Thoracic aorta (tissue), 2 donors: ENCODE measurements at regions not wholly inside any gene's neighbourhood (a gene's known extent, or its start where the extent isn't known, plus 50 kb on each side); places are given as distances from the start of the nearest gene placed in this dataset.

ENCODE experiments used
- ATAC-seq: fragments of 150-250 bp; one replicate; pipeline ENCODE4 v1.8.0; 2017; ENCODE audit warnings: low read depth; ENCODE audit not compliant: insufficient number of reproducible peaks, low FRiP score
- DNase-seq: peaks from one replicate; pipeline ENCODE4 v3.0.0-alpha.2; 2020; ENCODE audit warnings: low spot score
- H3K27ac ChIP-seq, 2 donors: fragments of 200-600 bp; sonication (generic); 1 replicate in 1 of 2; 2 replicates in 1 of 2; pipeline ENCODE4 v1.5.1; 2016; ENCODE audit warnings: mild to moderate bottlenecking in 2 of 2, moderate library complexity in 2 of 2
- H3K27me3 ChIP-seq: fragments of 200-600 bp; sonication (generic); replicated peaks from 2 replicates; pipeline ENCODE4 v1.6.0; 2016; ENCODE audit warnings: mild to moderate bottlenecking; ENCODE audit not compliant: insufficient read depth
- H3K36me3 ChIP-seq: fragments of 200-600 bp; sonication (generic); one replicate; pipeline ENCODE4 v1.5.1; 2016
- H3K4me1 ChIP-seq, 2 donors: fragments of 200-600 bp; sonication (generic); 1 replicate in 1 of 2; 2 replicates in 1 of 2; pipeline versions ENCODE4 v1.5.1 to v1.6.0; 2016; ENCODE audit warnings: low read depth in 2 of 2, mild to moderate bottlenecking in 1 of 2; ENCODE audit not compliant: control insufficient read depth in 1 of 2
- H3K4me3 ChIP-seq: fragments of 200-600 bp; sonication (generic); 2 replicates; pipeline ENCODE4 v1.5.1; 2016; ENCODE audit warnings: mild to moderate bottlenecking
- H3K9me3 ChIP-seq: fragments of 200-600 bp; sonication (generic); 2 replicates; pipeline ENCODE4 v1.5.1; 2016
- TF ChIP-seq, protein P1 (sequence below): fragments of 200-600 bp; sonication (generic); IDR thresholded peaks from one replicate; pipeline ENCODE4 v1.5.1; 2019; ENCODE audit warnings: antibody characterized with exemption

DNA sequence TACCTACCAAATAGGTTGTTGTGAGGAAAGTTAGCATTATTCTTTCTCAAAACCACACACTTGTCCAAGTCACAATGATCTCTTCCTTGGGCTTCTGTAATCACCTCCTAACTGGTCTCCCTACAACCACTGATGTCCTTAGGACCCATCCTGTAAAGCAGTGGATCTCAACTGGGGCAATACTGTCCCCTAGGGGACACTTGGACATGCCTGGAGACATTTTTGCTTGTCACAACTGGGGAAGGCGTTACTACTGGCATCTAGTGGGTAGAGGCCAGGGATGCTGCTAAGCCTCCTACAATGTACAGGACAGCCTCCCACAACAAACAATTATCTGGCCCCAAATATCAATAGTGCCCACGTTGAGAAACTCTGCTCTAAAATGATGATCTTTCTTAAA, 118.7 kb upstream of the AP1S2 start:
- no peak for ATAC-seq
- Histone ChIP-seq H3K27me3 (no peaks in the 10 kb centered on the region), H3K4me3 (no peak overlapping the region), H3K27ac (no peak overlapping the region), H3K36me3 (no peaks in the 10 kb centered on the region), H3K4me1 (no peaks in the 10 kb centered on the region), H3K9me3 (no peaks in the 10 kb centered on the region)
- TF ChIP-seq, protein P1, sequence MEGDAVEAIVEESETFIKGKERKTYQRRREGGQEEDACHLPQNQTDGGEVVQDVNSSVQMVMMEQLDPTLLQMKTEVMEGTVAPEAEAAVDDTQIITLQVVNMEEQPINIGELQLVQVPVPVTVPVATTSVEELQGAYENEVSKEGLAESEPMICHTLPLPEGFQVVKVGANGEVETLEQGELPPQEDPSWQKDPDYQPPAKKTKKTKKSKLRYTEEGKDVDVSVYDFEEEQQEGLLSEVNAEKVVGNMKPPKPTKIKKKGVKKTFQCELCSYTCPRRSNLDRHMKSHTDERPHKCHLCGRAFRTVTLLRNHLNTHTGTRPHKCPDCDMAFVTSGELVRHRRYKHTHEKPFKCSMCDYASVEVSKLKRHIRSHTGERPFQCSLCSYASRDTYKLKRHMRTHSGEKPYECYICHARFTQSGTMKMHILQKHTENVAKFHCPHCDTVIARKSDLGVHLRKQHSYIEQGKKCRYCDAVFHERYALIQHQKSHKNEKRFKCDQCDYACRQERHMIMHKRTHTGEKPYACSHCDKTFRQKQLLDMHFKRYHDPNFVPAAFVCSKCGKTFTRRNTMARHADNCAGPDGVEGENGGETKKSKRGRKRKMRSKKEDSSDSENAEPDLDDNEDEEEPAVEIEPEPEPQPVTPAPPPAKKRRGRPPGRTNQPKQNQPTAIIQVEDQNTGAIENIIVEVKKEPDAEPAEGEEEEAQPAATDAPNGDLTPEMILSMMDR, result no peak
- DNase-seq, result no peak

DNA sequence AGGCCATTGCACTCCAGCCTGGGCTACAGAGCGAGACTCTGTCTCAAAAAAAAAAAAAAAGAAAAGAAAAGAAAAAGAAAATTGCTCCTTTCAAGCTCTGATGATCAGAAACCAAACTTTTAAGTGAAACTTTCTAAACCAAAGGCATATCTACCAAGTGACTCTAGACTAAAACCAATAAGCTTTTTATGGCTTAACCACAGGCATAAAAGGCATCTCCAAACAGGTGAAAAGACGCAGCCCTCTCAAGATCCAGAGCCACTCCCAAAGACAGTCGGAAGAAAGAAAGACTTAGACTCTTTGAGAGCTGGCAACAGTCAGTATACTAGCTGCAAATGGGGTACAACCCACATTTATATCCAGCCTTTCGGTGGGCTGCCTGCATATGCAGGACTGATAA, 117.1 kb upstream of the AP1S2 start:
- Histone ChIP-seq H3K4me3 (no peak overlapping the region), H3K9me3 (no peaks in the 10 kb centered on the region), H3K36me3 (no peaks in the 10 kb centered on the region), H3K27me3 (no peaks in the 10 kb centered on the region), H3K27ac (no peak overlapping the region), H3K4me1 (no peaks in the 10 kb centered on the region)
- TF ChIP-seq, protein P1, result no peak
- ATAC-seq, result no peak
- no peak for DNase-seq

- Histone ChIP-seq H3K4me1 (no peaks in the 10 kb centered on the region), H3K27me3 (no peaks in the 10 kb centered on the region), H3K27ac (no peak overlapping the region), H3K36me3 (no peaks in the 10 kb centered on the region), H3K4me3 (no peak overlapping the region), H3K9me3 (no peaks in the 10 kb centered on the region)
- TF ChIP-seq, protein P1, result no peak
- ATAC-seq, result no peak
- no peak for DNase-seq
Measured at GRCh38 chrX:15963858-15964257, 109.2 kb upstream of the AP1S2 start.

DNA sequence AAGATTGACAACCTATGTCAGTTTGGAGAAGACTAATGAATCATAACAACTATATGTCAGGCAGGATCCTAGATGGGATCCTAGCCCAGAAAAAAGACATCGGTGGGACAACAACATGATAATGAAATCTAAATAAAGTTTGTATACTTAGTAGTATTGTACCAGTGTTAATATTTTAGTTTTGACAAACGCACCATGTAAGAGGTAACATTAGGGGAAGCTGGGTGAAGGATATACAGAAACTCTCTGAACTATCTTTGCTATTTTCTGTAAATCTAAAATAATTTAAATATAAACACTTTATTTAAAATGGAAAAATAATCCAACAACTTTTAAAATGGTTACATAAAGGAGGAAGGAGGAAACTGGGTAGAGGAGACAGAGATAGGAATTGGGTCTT, 105.6 kb upstream of the AP1S2 start:
- Histone ChIP-seq H3K27me3 (no peaks in the 10 kb centered on the region), H3K9me3 (no peaks in the 10 kb centered on the region), H3K4me1 (no peaks in the 10 kb centered on the region), H3K27ac (no peak overlapping the region), H3K36me3 (no peaks in the 10 kb centered on the region), H3K4me3 (no peak overlapping the region)
- no peak for ATAC-seq
- no peak for DNase-seq
- TF ChIP-seq, protein P1, result no peak

DNA sequence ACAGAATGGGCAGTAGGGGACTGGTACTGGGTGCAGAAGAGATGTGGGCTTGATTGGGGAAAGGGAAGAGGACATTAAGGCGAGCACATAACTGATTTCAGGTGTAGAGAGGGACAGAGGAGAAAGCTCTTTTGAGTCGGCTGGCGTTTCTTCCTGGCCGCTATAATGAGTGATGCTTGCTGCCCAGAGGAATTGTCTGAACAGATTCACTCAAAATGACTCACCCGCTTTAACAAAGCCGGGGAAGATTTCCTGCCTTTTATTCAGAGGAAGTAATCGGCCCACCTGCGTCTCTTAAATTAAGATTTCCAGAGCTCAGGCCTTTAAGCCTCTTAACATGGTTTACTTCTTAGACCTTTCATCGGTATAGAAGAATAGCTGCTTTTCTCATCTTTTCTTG, 102.1 kb upstream of the AP1S2 start:
- TF ChIP-seq, protein P1, result no peak
- no peaks in the 10 kb centered on the region for H3K27me3 ChIP-seq
- no peaks in the 10 kb centered on the region for H3K4me1 ChIP-seq
- DNase-seq, result no peak
- H3K36me3 ChIP-seq, result no peaks in the 10 kb centered on the region
- no peak overlapping the region for H3K27ac ChIP-seq
- ATAC-seq, result no peak
- no peak overlapping the region for H3K4me3 ChIP-seq
- H3K9me3 ChIP-seq, result no peaks in the 10 kb centered on the region
